ENCODE measurements at regions not wholly inside any gene's neighbourhood (a gene's known extent, or its start where the extent isn't known, plus 50 kb on each side); places are given as distances from the start of the nearest gene placed in this dataset.

DNA sequence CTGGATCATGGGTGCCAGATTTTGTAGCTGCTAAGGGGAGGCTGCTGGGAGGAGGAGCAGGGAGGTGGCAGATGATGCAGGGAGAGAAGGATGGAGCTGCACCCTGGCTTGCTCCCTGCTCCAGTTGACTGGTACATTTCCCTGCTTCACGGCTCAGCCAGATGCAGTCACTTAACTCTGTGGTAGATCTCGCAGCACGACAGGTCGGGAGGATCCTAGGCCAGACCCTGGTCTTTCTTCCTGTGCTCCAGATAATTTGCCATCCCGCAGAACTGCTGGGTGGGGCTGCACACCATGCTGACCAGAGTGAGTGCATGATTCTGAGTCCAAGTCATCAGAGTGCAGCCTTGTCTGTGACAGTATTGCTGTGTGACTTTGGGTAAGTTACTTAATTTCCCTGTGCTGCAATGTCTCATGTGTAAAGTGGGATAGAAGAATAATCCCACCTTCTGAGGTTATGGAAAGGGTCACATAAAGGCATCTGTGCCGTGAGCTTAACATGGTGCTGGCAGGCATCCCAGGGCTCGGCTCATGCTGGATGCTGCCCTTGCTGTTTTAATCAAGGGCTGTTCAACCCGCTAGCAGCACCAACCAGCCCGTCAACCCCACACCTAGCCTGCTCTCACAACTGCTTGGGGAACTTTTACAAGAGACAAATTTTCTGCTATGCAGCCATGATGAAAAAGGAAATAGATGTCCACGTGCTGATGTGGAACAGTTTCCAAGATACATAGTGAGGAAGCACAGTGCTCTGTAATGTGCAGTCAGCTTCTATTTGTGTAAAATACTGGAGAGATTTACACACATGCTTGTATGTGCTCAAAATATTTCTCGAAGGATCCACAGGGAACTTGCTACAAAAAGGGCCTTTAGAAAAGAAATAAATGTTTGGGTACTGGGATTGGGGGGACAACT lies 257.9 kb downstream of the CDH26 start:
- no peak for DNase-seq

GRCh38 chr20:60219231-60219630 lies 261.0 kb downstream of the CDH26 start:
- DNase-seq, result no peak

GRCh38 chr20:60219984-60220562 lies 261.9 kb downstream of the CDH26 start:
- DNase-seq, result no peak

DNA sequence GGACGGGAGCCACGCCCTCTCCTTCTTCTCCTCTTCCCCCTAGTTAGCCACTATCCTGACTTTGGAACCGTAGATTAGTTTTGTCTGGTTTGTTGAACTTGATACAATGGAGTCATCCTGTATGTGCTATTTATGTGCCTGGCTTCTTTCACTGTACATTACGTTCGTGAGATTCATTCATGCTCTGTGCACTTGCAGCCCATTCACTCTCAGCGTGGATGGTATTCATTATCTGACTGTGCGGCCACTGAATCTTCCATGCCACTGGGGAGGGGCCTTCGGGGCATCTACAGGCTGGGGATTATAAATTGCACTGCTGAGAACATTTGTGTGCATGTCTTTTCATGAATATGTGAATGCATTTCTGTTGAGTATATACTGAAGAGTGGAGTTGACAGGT lies 262.5 kb downstream of the CDH26 start:
- no peak for DNase-seq

DNA sequence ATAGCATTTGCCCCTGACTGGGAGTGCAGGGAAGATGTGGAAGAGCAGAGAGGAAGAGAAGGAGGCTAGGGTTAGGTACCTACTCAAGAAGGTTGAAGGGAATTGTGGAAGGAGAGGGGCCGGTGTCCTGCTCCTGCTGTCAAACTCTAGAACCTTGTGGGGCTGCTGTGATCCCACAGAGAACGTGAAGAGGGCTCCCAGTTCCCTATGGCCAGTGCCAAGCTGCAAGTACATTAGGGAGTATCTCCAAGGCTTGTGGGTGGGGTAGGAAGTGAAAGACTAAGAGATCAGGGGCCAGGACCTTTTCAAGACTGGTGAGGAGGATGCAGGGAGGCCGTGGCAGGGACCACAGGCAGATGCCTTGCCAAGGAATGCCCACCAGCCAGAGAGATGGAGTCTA lies 263.4 kb downstream of the CDH26 start:
- no peak for DNase-seq

- DNase-seq, result no peak
These were observed 264.3 kb downstream of the CDH26 start for GRCh38 chr20:60222497-60222896.

- no peak for DNase-seq
These were observed 265.0 kb downstream of the CDH26 start for GRCh38 chr20:60223174-60223573.

DNA sequence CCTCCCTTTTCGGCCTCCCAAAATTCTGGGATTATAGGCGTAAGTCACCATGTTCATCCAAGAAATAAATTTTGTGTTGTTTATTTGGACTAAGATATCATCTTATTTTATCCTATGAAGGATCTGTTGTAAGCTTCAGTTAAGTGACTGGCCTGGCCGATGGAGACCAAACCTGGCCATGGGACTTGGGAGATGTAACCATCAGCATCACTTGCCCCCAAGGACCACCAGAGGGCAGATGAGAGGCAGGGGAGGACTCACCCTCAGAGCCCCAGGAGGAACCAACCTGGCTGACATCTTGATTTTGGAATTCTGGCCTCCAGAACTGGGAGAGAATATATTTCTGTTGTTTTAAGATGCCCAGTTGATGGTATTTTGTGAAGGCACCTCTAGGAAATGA lies 266.7 kb downstream of the CDH26 start:
- no peak for DNase-seq

GRCh38 chr20:60228255-60228654 lies 270.0 kb downstream of the CDH26 start:
- DNase-seq, result no peak

GRCh38 chr20:60232380-60232779 lies 274.2 kb downstream of the CDH26 start:
- DNase-seq, result no peak

DNA sequence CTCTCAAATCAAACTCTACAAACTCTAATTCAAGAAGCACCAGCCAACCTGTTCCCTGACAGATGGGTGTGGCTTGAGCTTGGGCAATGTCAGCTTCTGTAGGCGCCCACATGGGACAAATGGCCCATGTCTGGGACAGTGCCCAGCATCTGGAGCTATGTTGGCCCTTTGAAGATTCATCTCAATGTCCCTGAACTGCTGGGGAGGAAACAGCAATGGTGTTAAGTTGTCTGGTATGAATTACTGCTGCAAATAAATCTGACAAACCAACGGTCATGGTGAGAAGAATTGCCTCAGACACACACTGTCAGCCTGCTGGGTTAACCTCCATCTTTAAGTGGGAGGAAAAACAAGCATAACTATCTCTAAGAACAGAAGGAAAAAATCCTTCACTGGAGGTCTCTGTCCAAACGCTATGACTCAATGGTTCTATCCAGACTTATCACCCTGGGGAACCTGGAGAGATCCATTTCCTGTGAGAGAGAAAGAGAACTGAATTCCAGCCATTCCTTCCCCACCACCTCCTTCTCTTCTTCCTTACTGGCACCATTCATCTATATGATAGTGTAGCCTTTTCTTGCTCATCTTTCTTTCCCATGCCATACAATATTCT lies 274.9 kb downstream of the CDH26 start:
- no peak for DNase-seq

- no peak for DNase-seq
These were observed 278.4 kb downstream of the CDH26 start for GRCh38 chr20:60236613-60237012.

DNA sequence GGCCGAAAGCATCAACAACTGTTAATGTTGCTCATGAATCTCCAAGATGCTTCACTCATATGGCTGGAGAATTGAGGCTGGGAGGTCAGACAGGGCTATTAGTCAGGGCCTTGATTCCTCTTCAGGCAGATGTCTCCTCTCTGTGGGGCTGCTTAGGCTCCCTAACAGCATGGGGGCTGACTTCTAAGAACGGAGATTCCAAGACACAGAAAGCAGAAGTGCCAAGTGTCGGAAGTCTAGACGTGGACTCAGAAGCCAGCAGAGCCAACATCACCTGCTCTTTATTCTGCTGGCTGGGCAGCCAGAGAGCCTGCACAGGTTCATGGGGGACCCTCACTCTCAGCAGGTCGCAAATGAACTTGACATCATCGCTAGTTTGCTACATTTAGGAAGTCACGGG lies 279.8 kb downstream of the CDH26 start:
- no peak for DNase-seq

- DNase-seq, result no peak
These were observed 280.9 kb downstream of the CDH26 start for GRCh38 chr20:60238992-60239660.

DNA sequence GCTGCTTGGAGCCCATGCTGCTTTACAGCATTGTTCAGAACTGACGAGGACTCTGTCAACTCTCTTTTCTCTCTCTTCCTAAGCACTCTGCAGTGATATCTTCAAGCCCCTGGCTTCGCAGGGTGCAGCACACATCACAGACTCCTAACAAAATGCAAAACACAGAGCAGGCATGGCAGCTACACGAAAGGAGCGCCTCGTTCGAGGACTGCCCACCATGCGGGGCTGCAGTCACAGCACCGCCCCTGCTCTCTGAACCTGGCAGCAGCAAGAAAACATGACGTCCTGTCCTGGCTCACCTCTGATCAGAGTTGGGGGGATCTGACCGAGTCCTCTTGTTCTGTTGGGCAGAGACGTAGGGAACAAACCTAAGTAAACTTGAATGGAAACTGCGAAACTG lies 281.7 kb downstream of the CDH26 start:
- DNase-seq, result no peak

DNA sequence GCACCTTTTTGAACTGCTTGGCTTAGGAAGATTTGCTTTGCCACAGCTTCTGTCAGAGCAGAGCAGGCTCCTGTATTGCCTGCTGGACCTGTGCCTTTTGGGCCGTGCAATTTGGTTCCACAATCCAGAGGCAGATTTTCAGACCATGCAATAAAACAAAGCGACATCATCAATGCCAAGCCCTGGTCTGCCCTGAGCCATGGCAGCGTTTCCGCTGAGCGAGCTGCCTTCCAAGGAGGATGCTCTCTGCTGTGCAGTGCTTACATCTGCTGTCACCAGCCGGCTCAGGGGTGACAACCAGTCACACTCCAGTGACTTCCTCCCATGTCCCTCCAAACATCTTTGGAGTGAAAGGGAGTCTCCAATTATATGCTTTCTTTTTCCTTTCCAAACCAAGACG lies 282.2 kb downstream of the CDH26 start:
- no peak for DNase-seq

DNA sequence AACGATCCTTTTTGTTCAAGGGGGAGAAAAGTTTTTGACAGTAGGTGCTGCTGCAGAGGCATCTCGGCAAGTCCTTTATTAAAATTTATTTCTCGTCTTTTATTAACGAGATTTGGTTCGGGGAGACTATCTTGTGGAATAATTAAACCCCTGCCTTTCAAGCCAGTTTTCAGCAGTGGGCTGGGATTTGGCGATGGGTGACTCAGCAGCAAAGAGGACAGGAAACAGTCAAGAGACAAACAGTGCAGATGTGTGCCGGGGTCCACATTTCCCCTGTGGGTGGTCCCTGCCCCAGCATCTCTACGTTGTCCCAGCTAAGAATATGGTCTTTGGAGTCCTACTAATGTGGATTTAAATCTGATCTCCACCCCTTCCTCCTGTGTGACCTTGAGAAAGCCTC lies 282.8 kb downstream of the CDH26 start:
- DNase-seq, result no peak

DNA sequence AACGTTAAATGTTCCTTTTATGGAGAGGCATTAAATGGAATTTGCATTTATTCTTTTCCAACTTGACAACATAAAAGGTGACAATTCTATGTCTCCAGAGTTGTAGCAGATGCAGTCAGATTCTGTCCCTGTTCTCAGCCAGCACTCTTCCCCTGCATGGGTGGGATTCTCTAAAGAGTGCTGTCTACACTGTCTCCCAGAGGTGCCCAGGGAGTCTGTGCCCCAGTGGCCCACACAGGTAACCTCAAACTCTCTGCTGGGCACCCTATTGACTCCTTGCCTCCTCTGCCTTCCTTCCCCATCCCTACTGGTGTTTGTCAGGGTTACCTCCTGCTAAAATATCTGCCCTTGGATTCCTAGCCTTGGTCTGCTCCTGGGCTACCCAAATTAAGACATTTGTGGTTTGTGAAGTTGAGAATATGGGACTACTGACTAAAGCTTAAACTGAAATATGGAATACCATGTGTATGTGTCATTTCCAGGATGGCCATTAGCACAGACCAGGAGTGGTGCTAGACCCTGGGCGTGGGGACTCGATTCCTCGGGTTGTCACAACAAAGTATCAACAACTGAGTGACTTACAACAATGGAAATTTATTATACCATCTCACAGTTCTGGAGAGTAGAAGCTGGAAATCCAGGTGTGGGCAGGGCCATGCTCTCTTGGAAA lies 284.7 kb downstream of the CDH26 start:
- no peak for DNase-seq

- no peak for DNase-seq
These were observed 286.3 kb downstream of the CDH26 start for GRCh38 chr20:60244373-60245146.

DNA sequence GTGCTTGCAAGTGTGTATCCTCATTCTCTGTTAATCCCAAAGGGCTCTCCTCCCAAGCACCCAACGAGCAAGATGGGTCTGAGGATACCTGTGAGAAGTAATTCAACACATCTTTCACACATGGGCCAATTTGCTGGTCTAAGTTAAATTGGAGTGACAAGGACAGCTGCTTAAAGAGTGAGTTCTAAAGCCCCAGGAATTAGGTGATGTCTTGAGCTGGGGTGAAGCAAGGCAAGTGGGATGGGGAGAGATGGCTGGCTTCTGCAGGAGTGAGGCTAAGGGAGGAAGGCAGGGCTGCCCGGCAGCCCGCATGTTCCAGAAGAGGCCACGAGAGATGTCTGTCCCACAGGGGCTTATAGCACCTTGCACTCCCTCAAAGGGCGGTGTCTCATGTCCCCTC lies 288.5 kb downstream of the CDH26 start:
- no peak for DNase-seq

DNA sequence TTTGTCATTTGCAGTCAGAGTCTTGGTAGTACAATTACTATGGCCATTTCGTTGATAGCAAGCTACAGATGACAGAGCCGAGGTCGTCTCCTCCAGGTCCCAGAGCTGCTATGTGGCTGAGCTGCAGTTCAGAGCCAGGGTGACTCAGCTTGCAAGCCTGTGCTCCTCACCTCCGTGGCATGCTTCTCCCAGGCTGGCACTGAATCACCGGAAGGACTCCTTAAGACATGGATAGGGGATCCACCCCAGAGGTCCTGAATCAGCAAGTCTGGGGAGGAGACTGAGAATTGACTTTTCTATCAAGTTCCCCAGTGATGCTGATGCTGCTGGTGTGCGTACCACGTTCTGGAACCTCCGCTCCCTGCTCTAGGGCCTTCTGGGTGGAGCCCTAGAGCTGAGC lies 291.2 kb downstream of the CDH26 start:
- DNase-seq, result no peak

DNA sequence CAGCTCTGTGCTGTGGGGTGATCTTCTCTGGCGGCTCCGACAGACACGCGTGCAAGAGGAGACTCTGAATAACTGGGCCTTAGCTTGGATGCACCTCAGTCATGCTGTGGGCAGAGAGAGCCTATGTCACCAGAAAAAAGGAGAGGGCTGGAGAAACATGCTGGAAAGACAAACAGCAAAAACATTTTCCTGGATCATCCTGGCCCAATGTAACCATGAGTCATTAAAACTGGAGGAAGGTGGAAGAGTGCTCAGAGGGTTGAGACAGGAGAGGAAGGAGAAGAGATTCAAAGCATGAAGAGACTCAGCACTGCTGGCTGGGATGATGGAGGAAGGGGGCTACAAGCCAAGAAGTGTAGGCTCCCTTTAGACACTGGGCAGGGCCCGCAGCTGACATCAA lies 292.0 kb downstream of the CDH26 start:
- no peak for DNase-seq

Measured in DMS79 treated with DMSO at 0.1 percent for 48 hours (cell line).